ENCODE measurements at regions not wholly inside any gene's neighbourhood (a gene's known extent, or its start where the extent isn't known, plus 50 kb on each side); places are given as distances from the start of the nearest gene placed in this dataset.

GRCh38 chr22:27388090-27388600 lies 413.4 kb downstream of the MN1 start:
- CTCF ChIA-PET (ENCODE audit: partially characterized antibody): interaction anchor here (1.5 kb wide), 1 partner anchor 17 kb away, joined by 4 read pairs; no protein-coding TSS in a partner anchor
- Histone ChIP-seq H3K79me2 (ENCODE audit: control insufficient read depth in 1 of 2, insufficient read depth in 2 of 2, low read length in 2 of 2) (no peaks in the 10 kb centered on the region), H3K56ac (replicated peaks; ENCODE audit: insufficient read length, low read depth, low read length) (no peak overlapping the region), H3K9me3 (ENCODE audit: insufficient read depth in 2 of 2, low read depth in 1 of 2, low read length in 1 of 2) (no peaks in the 10 kb centered on the region), H3K14ac (ENCODE audit: insufficient read length) (no peak overlapping the region), H4K8ac (ENCODE audit: extremely low read depth, insufficient read depth, low read length) (no peak overlapping the region), H4K20me1 (replicated peaks in 1 of 2; ENCODE audit: control insufficient read depth in 1 of 2, insufficient read depth in 2 of 2, low read length in 2 of 2) (no peaks in the 10 kb centered on the region), H3K79me1 (ENCODE audit: low read depth, low read length) (no peaks in the 10 kb centered on the region), H2BK5ac (ENCODE audit: low read depth, low read length) (no peak overlapping the region), H2BK12ac (ENCODE audit: low read depth, low read length) (no peak overlapping the region), H4K5ac (ENCODE audit: insufficient read length, low read depth, low read length) (no peak overlapping the region), H2BK20ac (ENCODE audit: low read length) (0 out of 2 replicates have a peak overlapping the region, but pooled peaks have one; percentile 18), H3K4me2 (ENCODE audit: insufficient read depth in 1 of 2, low read depth in 2 of 2, low read length in 2 of 2) (no peak overlapping the region), H4K91ac (replicated peaks; ENCODE audit: insufficient read length, low read length) (no peak overlapping the region), H3K4me1 (replicated peaks in 1 of 4; ENCODE audit: control insufficient read depth in 3 of 4, insufficient read depth in 4 of 4, low read length in 3 of 4) (no peaks in the 10 kb centered on the region; a peak in 1 of 7 replicates), H3K4me3 (ENCODE audit: extremely low read depth in 1 of 4, insufficient read depth in 2 of 4, low read depth in 3 of 4, low read length in 4 of 4) (no peak overlapping the region), H2BK120ac (replicated peaks; ENCODE audit: low read depth, low read length) (no peak overlapping the region), H3K27me3 (replicated peaks in 1 of 4; ENCODE audit: control insufficient read depth in 3 of 4, extremely low read depth in 1 of 4, insufficient read depth in 3 of 4, low read length in 3 of 4) (no peaks in the 10 kb centered on the region), H3K23me2 (ENCODE audit: low read depth, low read length) (no peaks in the 10 kb centered on the region), H2AK5ac (ENCODE audit: low read depth, low read length) (no peak overlapping the region), H2AFZ (ENCODE audit: low read length) (no peak overlapping the region), H3K9ac (replicated peaks in 1 of 4; ENCODE audit: extremely low read depth in 1 of 4, low read depth in 3 of 4, low read length in 3 of 4) (no peak overlapping the region), H3K4ac (replicated peaks; ENCODE audit: insufficient read length, low read depth, low read length) (no peak overlapping the region), H3K23ac (ENCODE audit: insufficient read length) (no peak overlapping the region), H2BK15ac (ENCODE audit: low read length) (no peak overlapping the region), H3K36me3 (ENCODE audit: control insufficient read depth in 2 of 4, insufficient read depth in 4 of 4, low read length in 3 of 4) (no peaks in the 10 kb centered on the region), H3K18ac (ENCODE audit: extremely low read depth, low read length) (no peak overlapping the region; the same call in 1 of the 2 replicates), H3K27ac (ENCODE audit: low read depth, low read length) (no peak overlapping the region)
- WGBS, 2 experiments (ENCODE audit: extremely low coverage in 1 of 2, insufficient coverage in 1 of 2, insufficient read length in 1 of 2, insufficient replicate concordance in 2 of 2, low coverage in 1 of 2, low lambda C conversion rate in 2 of 2, missing lambda C conversion rate in 1 of 2): 88% methylated on average over 3 of the region's 3 CpGs; no CpG with 5 or more reads in 1 of the 2 experiments
- FAIRE-seq (no peak), DNase-seq (ENCODE audit: low read depth in 1 of 2, low spot score in 2 of 2) (no peak)
- POLR2A ChIA-PET (ENCODE audit: partially characterized antibody): no interaction called here
- TF ChIP-seq KDM1A (IDR thresholded peaks at IDR 0.05; ENCODE audit: borderline replicate concordance, low read length) (no peak), SIN3A (conservative IDR thresholded peaks at IDR 0.05 in 1 of 2, IDR thresholded peaks at IDR 0.05 in 1 of 2; ENCODE audit: low read depth in 1 of 2, low read length in 2 of 2) (no peak), YY1 (IDR thresholded peaks at IDR 0.05; ENCODE audit: low read depth, low read length) (no peak), ATF2 (IDR thresholded peaks at IDR 0.05; ENCODE audit: low read length) (no peak), GABPA (IDR thresholded peaks at IDR 0.05; ENCODE audit: borderline replicate concordance, insufficient read depth, low read length) (no peak), ASH2L (IDR thresholded peaks at IDR 0.05; ENCODE audit: low read length) (no peak), PHF8 (conservative IDR thresholded peaks at IDR 0.05; ENCODE audit: low read depth, low read length) (no peak)

Measured in H1 (cell line).